MM.1S (cell line): ENCODE measurements at regions not wholly inside any gene's neighbourhood (a gene's known extent, or its start where the extent isn't known, plus 50 kb on each side); places are given as distances from the start of the nearest gene placed in this dataset.
"Not testable (repeated sequence)": the region's sequence is repeated elsewhere in the genome, so short reads cannot be mapped to it uniquely, and the experiment has no call there.

Experiments
- DNase-seq: peaks from one replicate; pipeline ENCODE4 v3.0.0-alpha.2; 2015
- H2AFZ ChIP-seq: fragments of 300-600 bp; sonication (generic); 2 replicates; pipeline ENCODE4 v1.6.0; 2016; ENCODE audit warnings: antibody characterized with exemption, low read length
- H3F3A ChIP-seq: fragments of 300-600 bp; sonication (generic); 2 replicates; pipeline ENCODE4 v1.6.1; 2016; ENCODE audit warnings: mild to moderate bottlenecking, antibody characterized with exemption, low read length, moderate library complexity, mixed read lengths; ENCODE audit not compliant: insufficient read depth
- H3K27ac ChIP-seq: fragments of 300-600 bp; sonication (generic); 2 replicates; pipeline ENCODE4 v1.5.1; 2016; ENCODE audit warnings: mild to moderate bottlenecking, low read length
- H3K27me3 ChIP-seq: fragments of 300-600 bp; sonication (generic); replicated peaks from 2 replicates; pipeline ENCODE4 v1.6.0; 2016; ENCODE audit warnings: low read length; ENCODE audit not compliant: insufficient read depth
- H3K36me3 ChIP-seq: fragments of 300-600 bp; sonication (generic); replicated peaks from 2 replicates; pipeline ENCODE4 v1.6.1; 2016; ENCODE audit warnings: mild to moderate bottlenecking, low read length, mixed read lengths; ENCODE audit not compliant: insufficient read depth
- H3K4me1 ChIP-seq: fragments of 300-600 bp; sonication (generic); 2 replicates; pipeline ENCODE4 v1.6.1; 2016; ENCODE audit warnings: low read length, mixed read lengths
- H3K4me2 ChIP-seq: fragments of 300-600 bp; sonication (generic); 2 replicates; pipeline ENCODE4 v1.6.0; 2016; ENCODE audit warnings: low read depth, low read length
- H3K4me3 ChIP-seq: fragments of 300-600 bp; sonication (generic); 2 replicates; pipeline ENCODE4 v1.5.1; 2016; ENCODE audit warnings: low read length, mixed read lengths
- H3K79me2 ChIP-seq: fragments of 300-600 bp; sonication (generic); 2 replicates; pipeline ENCODE4 v1.6.1; 2016; ENCODE audit warnings: mixed run types, low read length, mixed read lengths
- H3K9ac ChIP-seq: fragments of 300-600 bp; sonication (generic); 2 replicates; pipeline ENCODE4 v1.6.1; 2016; ENCODE audit warnings: low read length, mixed read lengths
- H3K9me2 ChIP-seq: fragments of 300-600 bp; sonication (generic); replicated peaks from 2 replicates; pipeline ENCODE4 v1.6.1; 2016; ENCODE audit warnings: mild to moderate bottlenecking, low read length, mixed read lengths; ENCODE audit not compliant: insufficient read depth
- H3K9me3 ChIP-seq: fragments of 300-600 bp; sonication (generic); replicated peaks from 2 replicates; pipeline ENCODE4 v1.6.1; 2016; ENCODE audit warnings: mild to moderate bottlenecking, low read length, mixed read lengths; ENCODE audit not compliant: insufficient read depth
- H4K20me1 ChIP-seq: fragments of 300-600 bp; sonication (generic); 2 replicates; pipeline ENCODE4 v1.6.1; 2016; ENCODE audit warnings: mild to moderate bottlenecking, low read length, moderate library complexity, mixed read lengths; ENCODE audit not compliant: insufficient read depth
- EZH2 ChIP-seq: fragments of 300-600 bp; sonication (generic); optimal IDR thresholded peaks from 2 replicates; pipeline ENCODE3; 2017; ENCODE audit warnings: low read depth, mild to moderate bottlenecking, antibody characterized with exemption, low read length, mixed read lengths
- EZH2phosphoT487 ChIP-seq: fragments of 300-600 bp; sonication (generic); IDR thresholded peaks from 2 replicates; pipeline ENCODE4 v1.6.1; 2018; ENCODE audit warnings: antibody characterized with exemption, low read length
- TF ChIP-seq, protein P1 (sequence below): fragments of 300-600 bp; sonication (generic); IDR thresholded peaks from 2 replicates; pipeline ENCODE4 v1.5.1; 2016; ENCODE audit warnings: antibody characterized with exemption, low read length, mixed read lengths

DNA sequence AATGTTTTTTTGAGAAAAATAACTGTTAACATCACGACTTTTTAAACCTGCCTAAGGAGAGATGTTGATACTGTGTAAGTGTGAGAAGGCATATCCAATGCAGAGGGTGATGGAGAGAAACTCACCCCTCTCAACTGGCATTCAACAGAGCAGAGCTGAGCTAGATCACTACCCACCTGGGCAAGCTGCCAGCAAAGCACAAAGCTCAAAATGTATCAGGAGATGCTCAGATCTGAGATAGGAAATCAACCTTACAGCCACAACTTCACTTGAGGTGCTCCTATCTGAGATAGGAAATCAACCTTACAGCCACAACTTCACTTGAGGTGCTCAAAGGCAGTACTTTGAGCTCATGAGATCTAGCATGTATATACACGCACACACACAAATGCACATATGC, 151.5 kb upstream of the PDE1C start:
- H3K9me2 ChIP-seq = no peaks in the 10 kb centered on the region
- H3K36me3 ChIP-seq = no peaks in the 10 kb centered on the region
- no peak overlapping the region for H3K4me2 ChIP-seq
- H3K79me2 ChIP-seq = no peaks in the 10 kb centered on the region
- no peak overlapping the region for H2AFZ ChIP-seq
- no peak overlapping the region for H3K9ac ChIP-seq
- no peaks in the 10 kb centered on the region for H3K9me3 ChIP-seq
- no peak overlapping the region for H3K27ac ChIP-seq
- no peak for DNase-seq
- no peaks in the 10 kb centered on the region for H4K20me1 ChIP-seq
- no peaks in the 10 kb centered on the region for H3K4me1 ChIP-seq
- H3K27me3 ChIP-seq = no peaks in the 10 kb centered on the region
- H3K4me3 ChIP-seq = no peak overlapping the region
- H3F3A ChIP-seq = no peaks in the 10 kb centered on the region
- TF ChIP-seq, protein P1, sequence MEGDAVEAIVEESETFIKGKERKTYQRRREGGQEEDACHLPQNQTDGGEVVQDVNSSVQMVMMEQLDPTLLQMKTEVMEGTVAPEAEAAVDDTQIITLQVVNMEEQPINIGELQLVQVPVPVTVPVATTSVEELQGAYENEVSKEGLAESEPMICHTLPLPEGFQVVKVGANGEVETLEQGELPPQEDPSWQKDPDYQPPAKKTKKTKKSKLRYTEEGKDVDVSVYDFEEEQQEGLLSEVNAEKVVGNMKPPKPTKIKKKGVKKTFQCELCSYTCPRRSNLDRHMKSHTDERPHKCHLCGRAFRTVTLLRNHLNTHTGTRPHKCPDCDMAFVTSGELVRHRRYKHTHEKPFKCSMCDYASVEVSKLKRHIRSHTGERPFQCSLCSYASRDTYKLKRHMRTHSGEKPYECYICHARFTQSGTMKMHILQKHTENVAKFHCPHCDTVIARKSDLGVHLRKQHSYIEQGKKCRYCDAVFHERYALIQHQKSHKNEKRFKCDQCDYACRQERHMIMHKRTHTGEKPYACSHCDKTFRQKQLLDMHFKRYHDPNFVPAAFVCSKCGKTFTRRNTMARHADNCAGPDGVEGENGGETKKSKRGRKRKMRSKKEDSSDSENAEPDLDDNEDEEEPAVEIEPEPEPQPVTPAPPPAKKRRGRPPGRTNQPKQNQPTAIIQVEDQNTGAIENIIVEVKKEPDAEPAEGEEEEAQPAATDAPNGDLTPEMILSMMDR = no peak
- TF ChIP-seq EZH2 (no peak), EZH2phosphoT487 (no peak)

DNA sequence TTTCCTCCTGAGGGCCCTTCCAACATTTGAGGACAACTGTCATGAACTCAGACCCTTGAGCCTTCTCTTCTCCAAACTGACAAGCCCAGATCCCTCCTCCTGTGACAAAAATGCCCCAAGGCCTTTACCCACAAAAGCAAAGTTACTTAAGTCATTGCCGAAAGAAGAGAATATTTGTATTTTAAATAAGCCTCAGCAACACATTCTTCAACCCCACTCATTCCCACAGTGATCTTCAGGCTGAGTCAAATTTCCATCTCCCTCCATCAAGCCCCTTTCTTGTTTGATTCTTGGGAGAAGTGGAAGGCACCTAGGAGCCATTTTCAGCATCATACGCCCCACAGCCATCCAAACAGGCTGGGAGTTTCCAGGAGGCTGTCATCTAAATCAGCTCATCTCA, 150.8 kb upstream of the PDE1C start:
- TF ChIP-seq, protein P1 = no peak
- no peak for TF ChIP-seq EZH2
- Histone ChIP-seq H3K4me1 (no peaks in the 10 kb centered on the region), H4K20me1 (no peaks in the 10 kb centered on the region), H3K79me2 (no peaks in the 10 kb centered on the region), H3K27me3 (no peaks in the 10 kb centered on the region), H3K27ac (no peak overlapping the region), H3K4me3 (no peak overlapping the region), H3K4me2 (no peak overlapping the region), H3K9me2 (no peaks in the 10 kb centered on the region), H3F3A (no peaks in the 10 kb centered on the region), H3K9me3 (no peaks in the 10 kb centered on the region), H2AFZ (no peak overlapping the region), H3K9ac (no peak overlapping the region), H3K36me3 (no peaks in the 10 kb centered on the region)
- no peak for DNase-seq

DNA sequence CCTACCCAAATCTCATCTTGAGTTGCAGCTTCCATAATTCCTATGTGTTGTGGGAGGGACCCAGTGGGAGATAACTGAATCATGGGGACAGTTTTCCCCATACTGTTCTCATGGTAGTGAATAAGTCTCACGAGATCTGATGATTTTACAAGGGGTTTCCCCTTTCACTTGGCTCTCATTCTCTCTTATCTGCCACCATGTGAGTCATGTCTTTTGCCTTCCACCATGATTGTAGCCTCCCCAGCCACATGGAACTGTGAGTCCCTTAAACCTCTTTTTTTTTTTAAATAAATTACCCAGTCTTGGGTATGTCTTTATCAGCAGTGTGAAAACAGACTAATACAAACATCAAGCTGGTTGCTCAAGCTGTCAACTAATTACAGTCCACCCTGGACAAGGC, 149.6 kb upstream of the PDE1C start:
- not testable (repeated sequence) for H4K20me1 ChIP-seq, H3K9me3 ChIP-seq, H3K27ac ChIP-seq, H3K4me1 ChIP-seq, H3K4me3 ChIP-seq, H3K79me2 ChIP-seq, H3F3A ChIP-seq, H3K9me2 ChIP-seq, H3K27me3 ChIP-seq, H3K4me2 ChIP-seq, DNase-seq, H2AFZ ChIP-seq, H3K9ac ChIP-seq, H3K36me3 ChIP-seq

DNA sequence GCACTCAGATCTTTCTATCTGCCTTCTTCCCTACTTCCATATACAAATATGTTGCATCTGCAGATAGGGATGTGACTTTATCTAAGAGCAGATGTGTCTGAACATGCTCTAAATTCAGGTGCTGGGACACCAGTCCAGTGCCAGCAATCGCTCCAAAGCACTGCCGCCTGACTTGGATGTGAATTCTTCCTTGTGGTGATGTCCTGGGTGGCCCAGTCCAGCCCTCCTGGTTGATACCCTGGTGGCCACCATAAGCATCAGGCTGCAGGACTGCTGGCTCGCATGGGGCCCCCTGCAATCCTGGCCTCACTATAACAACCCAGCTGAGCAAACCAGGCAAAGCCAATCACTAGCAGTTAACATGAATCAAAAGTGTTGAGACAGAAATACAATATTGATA, 149.2 kb upstream of the PDE1C start:
- Histone ChIP-seq H3K9me2 (no peaks in the 10 kb centered on the region), H3K9ac (no peak overlapping the region), H3K27me3 (no peaks in the 10 kb centered on the region), H3K27ac (no peak overlapping the region), H2AFZ (no peak overlapping the region), H3K79me2 (no peaks in the 10 kb centered on the region), H3K4me2 (no peak overlapping the region), H3K36me3 (no peaks in the 10 kb centered on the region), H3K4me3 (no peak overlapping the region), H3K4me1 (no peaks in the 10 kb centered on the region), H3K9me3 (no peaks in the 10 kb centered on the region), H3F3A (no peaks in the 10 kb centered on the region), H4K20me1 (no peaks in the 10 kb centered on the region)
- no peak for DNase-seq
- TF ChIP-seq EZH2 (no peak), EZH2phosphoT487 (no peak)
- TF ChIP-seq, protein P1 = no peak
